Fibroblast of villous mesenchyme (primary cell): ENCODE measurements at regions not wholly inside any gene's neighbourhood (a gene's known extent, or its start where the extent isn't known, plus 50 kb on each side); places are given as distances from the start of the nearest gene placed in this dataset.

Experiments used
- DNase-seq: peaks from one replicate; pipeline ENCODE4 v3.0.0-alpha.2; 2010; ENCODE audit warnings: low read depth
- H3K4me3 ChIP-seq: 2 replicates; pipeline ENCODE4 v1.5.1; 2011; ENCODE audit warnings: low read depth, mild to moderate bottlenecking, low read length
- TF ChIP-seq, protein P1 (sequence below): IDR thresholded peaks from 2 replicates; pipeline ENCODE4 v1.5.1; 2012; ENCODE audit warnings: low read depth, mild to moderate bottlenecking, low read length; ENCODE audit not compliant: insufficient read depth

DNA sequence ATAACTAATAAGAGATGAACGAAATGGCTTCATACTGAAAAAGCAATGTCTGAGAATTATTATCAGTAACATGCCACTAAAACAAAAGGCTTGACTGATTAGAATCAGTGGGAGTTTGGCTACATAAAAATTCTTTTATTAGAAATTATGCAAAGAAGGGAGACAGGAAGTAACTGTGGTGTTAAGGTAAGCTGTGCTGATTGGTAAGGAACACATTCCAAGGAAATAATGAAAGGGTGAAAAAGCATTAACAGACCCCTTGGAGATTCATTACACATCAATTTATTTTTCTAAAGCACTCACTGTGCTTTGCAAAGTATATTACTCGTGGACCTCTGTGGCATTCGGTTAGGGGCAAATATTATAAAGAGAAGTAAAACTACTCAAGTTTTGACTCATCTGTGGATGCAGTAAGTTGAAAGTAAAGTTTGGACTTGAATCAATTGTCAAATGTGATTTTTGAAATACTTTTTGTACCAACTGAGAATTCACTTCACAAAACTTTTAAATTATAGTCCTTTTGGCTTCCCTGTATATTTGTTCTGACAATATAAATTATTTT, 176.1 kb upstream of the ZPLD1 start:
- DNase-seq = no peak
- TF ChIP-seq, protein P1, sequence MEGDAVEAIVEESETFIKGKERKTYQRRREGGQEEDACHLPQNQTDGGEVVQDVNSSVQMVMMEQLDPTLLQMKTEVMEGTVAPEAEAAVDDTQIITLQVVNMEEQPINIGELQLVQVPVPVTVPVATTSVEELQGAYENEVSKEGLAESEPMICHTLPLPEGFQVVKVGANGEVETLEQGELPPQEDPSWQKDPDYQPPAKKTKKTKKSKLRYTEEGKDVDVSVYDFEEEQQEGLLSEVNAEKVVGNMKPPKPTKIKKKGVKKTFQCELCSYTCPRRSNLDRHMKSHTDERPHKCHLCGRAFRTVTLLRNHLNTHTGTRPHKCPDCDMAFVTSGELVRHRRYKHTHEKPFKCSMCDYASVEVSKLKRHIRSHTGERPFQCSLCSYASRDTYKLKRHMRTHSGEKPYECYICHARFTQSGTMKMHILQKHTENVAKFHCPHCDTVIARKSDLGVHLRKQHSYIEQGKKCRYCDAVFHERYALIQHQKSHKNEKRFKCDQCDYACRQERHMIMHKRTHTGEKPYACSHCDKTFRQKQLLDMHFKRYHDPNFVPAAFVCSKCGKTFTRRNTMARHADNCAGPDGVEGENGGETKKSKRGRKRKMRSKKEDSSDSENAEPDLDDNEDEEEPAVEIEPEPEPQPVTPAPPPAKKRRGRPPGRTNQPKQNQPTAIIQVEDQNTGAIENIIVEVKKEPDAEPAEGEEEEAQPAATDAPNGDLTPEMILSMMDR = no peak
- H3K4me3 ChIP-seq = no peak overlapping the region

DNA sequence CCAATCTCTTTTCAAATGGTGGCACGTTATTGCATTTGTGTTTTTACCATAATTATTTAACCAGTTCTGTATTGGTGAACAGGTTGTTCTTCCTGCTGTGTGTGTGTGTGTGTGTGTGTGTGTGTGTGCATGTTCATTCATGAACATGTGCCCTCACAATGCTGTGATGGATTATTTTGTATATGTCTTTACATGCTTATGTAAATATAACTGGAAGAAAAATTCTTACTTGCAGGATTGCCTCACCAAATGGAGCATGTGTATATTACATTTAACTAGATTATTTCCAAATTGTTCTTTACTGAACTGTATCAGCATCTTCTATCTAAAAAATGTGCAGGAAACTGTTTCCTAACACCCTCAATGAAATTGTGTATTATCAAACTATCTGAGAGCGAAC, 175.2 kb upstream of the ZPLD1 start:
- TF ChIP-seq, protein P1 = no peak
- DNase-seq = no peak
- no peak overlapping the region for H3K4me3 ChIP-seq

DNA sequence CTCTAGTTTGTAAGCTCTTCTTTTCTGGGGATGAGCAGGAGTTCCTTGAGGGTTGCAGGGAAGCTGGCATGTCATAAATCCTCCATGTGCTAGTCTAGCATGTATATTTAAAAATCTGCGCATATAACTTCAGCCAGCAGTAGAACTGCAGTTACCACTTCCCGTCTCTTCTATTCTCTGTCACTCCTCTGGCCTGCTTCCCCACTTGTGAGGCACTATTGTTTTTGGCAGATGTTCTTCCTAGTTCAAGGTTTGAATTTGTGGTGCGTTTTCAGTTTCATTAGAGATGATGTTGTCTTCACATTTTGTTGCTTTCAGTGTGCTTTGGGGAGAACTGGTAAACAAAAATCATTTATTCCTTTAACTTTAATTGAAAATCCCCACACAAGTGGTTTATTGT, 169.1 kb upstream of the ZPLD1 start:
- DNase-seq = no peak
- H3K4me3 ChIP-seq = no peak overlapping the region
- TF ChIP-seq, protein P1 = no peak

DNA sequence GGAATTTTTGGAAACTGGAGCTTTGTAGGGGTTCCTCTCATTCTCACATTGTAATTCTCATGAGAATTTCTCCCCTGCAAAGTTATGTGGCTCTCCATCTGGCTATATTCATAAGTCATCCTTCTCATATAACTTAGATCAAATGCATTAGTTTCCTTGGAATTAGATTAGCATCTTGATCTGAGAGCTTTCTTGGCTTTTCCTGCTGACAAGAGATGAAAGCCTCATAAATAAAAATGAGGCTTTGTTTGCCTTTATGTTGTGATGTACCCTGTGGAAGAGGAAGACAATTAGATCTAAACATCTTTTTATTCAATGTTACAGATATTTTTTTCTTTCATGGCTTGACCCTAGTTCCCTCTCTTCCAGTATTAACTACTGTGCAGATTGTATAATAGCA, 165.4 kb upstream of the ZPLD1 start:
- DNase-seq = no peak
- TF ChIP-seq, protein P1 = no peak
- no peak overlapping the region for H3K4me3 ChIP-seq

DNA sequence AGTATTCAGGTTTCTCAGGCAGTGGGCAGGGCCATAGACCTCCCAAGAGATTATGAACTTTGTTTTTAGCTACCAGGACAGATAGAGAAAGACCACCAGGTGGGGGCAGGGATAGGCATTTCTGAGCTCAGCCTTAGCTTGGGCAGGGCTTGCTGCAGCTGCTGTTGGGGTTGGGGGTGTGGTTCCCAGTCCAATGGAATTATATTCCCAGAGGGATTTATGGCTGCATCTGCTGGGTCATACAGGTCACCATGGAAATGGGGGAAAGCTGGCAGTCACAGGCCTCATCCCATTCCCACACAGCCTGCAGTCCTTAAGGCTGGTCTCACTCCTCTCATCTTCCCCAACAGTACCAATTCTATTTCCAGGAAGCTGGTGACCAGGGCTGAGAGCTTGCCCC, 144.6 kb upstream of the ZPLD1 start:
- TF ChIP-seq, protein P1 = no peak
- no peak for DNase-seq
- H3K4me3 ChIP-seq = no peak overlapping the region

DNA sequence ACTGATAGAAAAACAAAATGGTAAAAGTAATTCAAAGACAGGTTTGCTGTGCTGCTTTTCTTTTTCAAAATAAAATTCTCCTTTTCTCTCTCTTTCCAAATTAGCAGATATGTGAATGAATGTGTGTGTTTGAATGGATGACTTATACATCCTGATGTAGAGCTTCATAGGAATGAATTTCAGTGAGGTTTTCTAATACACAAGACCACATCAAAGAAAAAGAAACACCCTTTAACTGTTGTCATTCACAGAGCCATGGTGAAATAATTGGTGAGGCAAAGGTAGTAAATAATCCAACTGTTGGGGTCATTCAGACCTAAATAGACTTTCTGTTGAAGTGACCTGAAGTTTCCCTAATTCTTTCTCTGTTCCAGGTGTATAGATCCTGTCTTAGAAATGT, 139.1 kb upstream of the ZPLD1 start:
- no peak overlapping the region for H3K4me3 ChIP-seq
- no peak for DNase-seq
- TF ChIP-seq, protein P1 = no peak

DNA sequence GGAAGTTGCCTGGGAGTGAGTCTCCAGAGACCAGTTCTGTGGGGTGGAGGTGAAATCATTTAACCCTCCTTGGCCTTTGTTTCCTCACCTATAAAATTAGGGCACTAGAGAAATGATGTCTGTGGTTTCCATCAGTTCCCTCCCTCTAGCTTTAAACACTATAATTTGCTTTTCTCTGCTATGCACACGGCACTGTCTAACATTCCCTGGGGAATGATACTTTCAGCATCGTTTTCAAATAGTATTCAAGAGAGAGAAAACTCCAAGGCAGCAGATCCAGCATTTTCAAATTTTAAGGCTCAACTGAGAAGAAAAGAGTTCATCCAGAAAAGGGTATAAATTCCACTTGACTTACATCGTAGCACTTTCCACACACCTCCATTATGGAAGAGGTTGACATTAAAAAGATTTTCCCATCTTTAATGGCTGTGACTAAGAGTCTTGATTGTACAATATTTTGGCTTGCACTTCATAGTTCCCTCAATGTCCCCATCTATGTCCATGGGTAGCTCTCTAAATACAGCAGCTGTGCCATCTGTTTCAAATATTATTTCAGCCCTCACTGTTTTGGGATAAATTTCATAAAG, 137.7 kb upstream of the ZPLD1 start:
- TF ChIP-seq, protein P1 = no peak
- no peak overlapping the region for H3K4me3 ChIP-seq
- no peak for DNase-seq
